Right renal pelvis (tissue), 4 donors: ENCODE measurements at regions not wholly inside any gene's neighbourhood (a gene's known extent, or its start where the extent isn't known, plus 50 kb on each side); places are given as distances from the start of the nearest gene placed in this dataset.

ENCODE experiments used
- DNase-seq, 4 donors: peaks; one replicate each; pipeline ENCODE4 v3.0.0-alpha.2; 2013; ENCODE audit warnings: low read depth in 4 of 4, low spot score in 3 of 4, missing footprints in 1 of 4

GRCh38 chr7:25652366-25652765, 424.1 kb upstream of the NPVF start:
- no peak for DNase-seq

- no peak for DNase-seq
Measured at GRCh38 chr7:25653384-25653783, 425.1 kb upstream of the NPVF start.

GRCh38 chr7:25656071-25656470, 427.8 kb upstream of the NPVF start:
- DNase-seq = no peak

- no peak for DNase-seq
Measured at GRCh38 chr7:25656581-25657026, 428.3 kb upstream of the NPVF start.

GRCh38 chr7:25658375-25658774, 430.1 kb upstream of the NPVF start:
- no peak for DNase-seq

GRCh38 chr7:25659841-25660240, 431.6 kb upstream of the NPVF start:
- DNase-seq = no peak

GRCh38 chr7:25662841-25663800, 434.8 kb upstream of the NPVF start:
- no peak for DNase-seq

GRCh38 chr7:25663877-25664276, 435.6 kb upstream of the NPVF start:
- no peak for DNase-seq

- no peak for DNase-seq
Measured at GRCh38 chr7:25664593-25664992, 436.3 kb upstream of the NPVF start.

GRCh38 chr7:25665374-25665773, 437.1 kb upstream of the NPVF start:
- DNase-seq = no peak

- no peak for DNase-seq
Measured at GRCh38 chr7:25665903-25666670, 437.8 kb upstream of the NPVF start.

- no peak for DNase-seq
Measured at GRCh38 chr7:25666671-25667060, 438.4 kb upstream of the NPVF start.

GRCh38 chr7:25669281-25669781, 441.0 kb upstream of the NPVF start:
- no peak for DNase-seq

GRCh38 chr7:25669961-25670841, 441.9 kb upstream of the NPVF start:
- peak in 3 of 4 donors; percentile 28 to 64 (median 52) for DNase-seq

GRCh38 chr7:25671111-25671510, 442.8 kb upstream of the NPVF start:
- DNase-seq = peak in 1 of 4 donors; percentile 34

GRCh38 chr7:25672496-25672895, 444.2 kb upstream of the NPVF start:
- no peak for DNase-seq

- DNase-seq = no peak
Measured at GRCh38 chr7:25675789-25676474, 447.6 kb upstream of the NPVF start.

GRCh38 chr7:25677595-25677994, 449.3 kb upstream of the NPVF start:
- DNase-seq = no peak

- no peak for DNase-seq
Measured at GRCh38 chr7:25678215-25678614, 449.9 kb upstream of the NPVF start.

- no peak for DNase-seq
Measured at GRCh38 chr7:25680636-25681035, 452.4 kb upstream of the NPVF start.
